ENCODE measurements at regions not wholly inside any gene's neighbourhood (a gene's known extent, or its start where the extent isn't known, plus 50 kb on each side); places are given as distances from the start of the nearest gene placed in this dataset.

DNA sequence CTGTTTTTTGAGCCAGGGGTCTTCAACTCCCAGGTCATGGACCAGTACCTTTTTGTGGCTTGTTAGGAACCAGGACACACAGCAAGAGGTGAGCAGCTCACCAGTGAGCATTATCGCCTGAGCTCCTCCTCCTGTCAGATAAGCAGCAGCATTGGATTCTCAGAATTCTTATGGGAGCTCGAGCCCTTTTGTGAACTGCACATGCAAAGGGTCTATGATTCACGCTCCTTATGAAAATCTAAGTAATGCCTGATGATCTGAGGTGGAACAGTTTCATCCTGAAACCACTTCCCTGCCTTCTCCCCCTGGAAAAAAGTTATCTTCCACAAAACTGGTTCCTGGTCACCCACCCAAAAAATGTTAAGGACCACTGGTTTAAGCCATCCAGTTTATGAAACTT is 1047.6 kb downstream of the OTOL1 start:
- intact Hi-C loops (cut with DNase I; ENCODE audit: low total_unique reads): no loop called here
- no peak overlapping the region for H3K4me3 ChIP-seq

DNA sequence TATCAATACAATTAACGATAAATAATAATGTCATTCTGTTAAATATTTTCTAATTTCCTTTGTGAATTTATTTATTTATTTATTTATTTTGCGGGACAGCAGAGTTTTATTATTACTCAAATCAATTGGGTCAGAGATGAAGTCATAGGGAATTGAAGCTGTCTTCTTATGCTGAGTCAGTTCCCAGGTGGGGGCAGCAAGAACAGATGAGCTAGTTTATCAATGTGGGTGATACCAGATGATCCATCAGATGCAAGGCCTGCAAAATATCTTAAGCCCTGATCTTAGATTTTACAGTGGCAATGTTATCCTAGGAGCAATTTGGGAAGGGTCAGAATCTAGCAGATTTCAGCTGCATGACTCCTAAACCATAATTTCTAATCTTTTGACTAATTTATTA is 1050.3 kb downstream of the OTOL1 start:
- H3K36me3 ChIP-seq: no peaks in the 10 kb centered on the region
- H3K27ac ChIP-seq: no peak overlapping the region
- 85 to 92% (median 88%) methylated on average over 2 of the region's 2 CpGs for WGBS, 5 donors

More for the DNA sequence above, 1047.6 kb downstream of the OTOL1 start:
- no peak for TF ChIP-seq POLR2AphosphoS5 (IDR thresholded peaks at IDR 0.05)
- TF ChIP-seq, protein P1, sequence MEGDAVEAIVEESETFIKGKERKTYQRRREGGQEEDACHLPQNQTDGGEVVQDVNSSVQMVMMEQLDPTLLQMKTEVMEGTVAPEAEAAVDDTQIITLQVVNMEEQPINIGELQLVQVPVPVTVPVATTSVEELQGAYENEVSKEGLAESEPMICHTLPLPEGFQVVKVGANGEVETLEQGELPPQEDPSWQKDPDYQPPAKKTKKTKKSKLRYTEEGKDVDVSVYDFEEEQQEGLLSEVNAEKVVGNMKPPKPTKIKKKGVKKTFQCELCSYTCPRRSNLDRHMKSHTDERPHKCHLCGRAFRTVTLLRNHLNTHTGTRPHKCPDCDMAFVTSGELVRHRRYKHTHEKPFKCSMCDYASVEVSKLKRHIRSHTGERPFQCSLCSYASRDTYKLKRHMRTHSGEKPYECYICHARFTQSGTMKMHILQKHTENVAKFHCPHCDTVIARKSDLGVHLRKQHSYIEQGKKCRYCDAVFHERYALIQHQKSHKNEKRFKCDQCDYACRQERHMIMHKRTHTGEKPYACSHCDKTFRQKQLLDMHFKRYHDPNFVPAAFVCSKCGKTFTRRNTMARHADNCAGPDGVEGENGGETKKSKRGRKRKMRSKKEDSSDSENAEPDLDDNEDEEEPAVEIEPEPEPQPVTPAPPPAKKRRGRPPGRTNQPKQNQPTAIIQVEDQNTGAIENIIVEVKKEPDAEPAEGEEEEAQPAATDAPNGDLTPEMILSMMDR (IDR thresholded peaks at IDR 0.05): no peak
- TF ChIP-seq POLR2A (IDR thresholded peaks at IDR 0.05): no peak
- no peak for TF ChIP-seq EP300 (IDR thresholded peaks at IDR 0.05)
- Histone ChIP-seq H3K4me1 (no peaks in the 10 kb centered on the region), H3K27me3 (no peaks in the 10 kb centered on the region), H3K36me3 (no peaks in the 10 kb centered on the region), H3K27ac (no peak overlapping the region), H3K9me3 (no peaks in the 10 kb centered on the region)
- no peak for DNase-seq
- 47 to 58% (median 53%) methylated on average over 3 of the region's 3 CpGs for WGBS, 5 donors

DNA sequence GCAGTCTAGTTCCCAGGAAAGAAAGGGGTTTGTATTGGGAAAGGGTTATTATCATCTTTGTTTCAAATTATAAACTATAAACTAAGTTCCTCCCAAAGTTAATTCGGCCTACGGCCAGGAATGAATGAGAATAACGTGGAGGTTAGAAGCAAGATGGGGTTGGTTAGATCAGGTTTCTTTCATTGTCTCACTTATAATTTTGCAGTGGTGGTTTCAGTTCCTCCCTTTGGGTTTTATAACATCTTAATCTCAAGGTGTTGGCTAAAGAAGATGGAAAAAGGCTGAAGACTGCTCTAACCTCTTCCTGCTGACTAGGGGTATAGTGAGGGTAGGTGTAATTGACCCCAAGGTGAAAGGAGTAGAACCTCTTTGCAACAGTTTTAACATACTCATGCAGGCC is 1050.7 kb downstream of the OTOL1 start:
- H3K4me3 ChIP-seq: no peak overlapping the region
- DNase-seq: no peak
- TF ChIP-seq POLR2A (IDR thresholded peaks at IDR 0.05) (no peak), EP300 (IDR thresholded peaks at IDR 0.05) (no peak), POLR2AphosphoS5 (IDR thresholded peaks at IDR 0.05) (no peak)
- TF ChIP-seq, protein P1 (IDR thresholded peaks at IDR 0.05): no peak
- H3K4me1 ChIP-seq: no peaks in the 10 kb centered on the region
- WGBS, 5 donors: 87 to 91% (median 88%) methylated on average over 3 of the region's 3 CpGs
- intact Hi-C loops (cut with DNase I; ENCODE audit: low total_unique reads): no loop called here
- H3K9me3 ChIP-seq: no peaks in the 10 kb centered on the region
- H3K27me3 ChIP-seq: no peaks in the 10 kb centered on the region
- H3K27ac ChIP-seq: no peak overlapping the region
- no peaks in the 10 kb centered on the region for H3K36me3 ChIP-seq

More for the DNA sequence above, 1050.3 kb downstream of the OTOL1 start:
- Histone ChIP-seq H3K9me3 (no peaks in the 10 kb centered on the region), H3K27me3 (no peaks in the 10 kb centered on the region), H3K4me1 (no peaks in the 10 kb centered on the region), H3K4me3 (no peak overlapping the region)
- no peak for TF ChIP-seq POLR2AphosphoS5 (IDR thresholded peaks at IDR 0.05)
- no peak for TF ChIP-seq EP300 (IDR thresholded peaks at IDR 0.05)
- intact Hi-C loops (cut with DNase I; ENCODE audit: low total_unique reads): no loop called here
- no peak for DNase-seq

DNA sequence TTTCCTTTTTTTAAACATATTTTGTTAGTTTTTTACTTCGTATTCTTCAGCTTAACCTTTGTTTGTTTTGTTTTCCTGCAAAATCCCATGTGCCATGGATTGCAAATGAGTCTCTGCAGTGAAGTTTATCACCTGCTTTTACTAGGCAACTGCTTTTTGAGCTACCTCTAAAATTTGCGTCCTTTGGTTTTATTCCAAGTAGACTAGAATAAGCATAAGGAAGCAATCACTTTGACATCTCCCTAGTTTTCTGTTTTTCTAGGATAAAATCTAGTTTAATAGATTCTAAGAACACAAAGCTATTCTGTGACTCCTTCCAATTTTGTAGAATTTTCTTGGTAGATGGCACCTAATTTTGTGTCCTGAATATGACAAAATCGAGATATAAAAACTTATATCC is 1059.2 kb downstream of the OTOL1 start:
- TF ChIP-seq EP300 (IDR thresholded peaks at IDR 0.05): no peak
- H3K27me3 ChIP-seq: no peaks in the 10 kb centered on the region
- intact Hi-C loops (cut with DNase I; ENCODE audit: low total_unique reads): no loop called here
- no peaks in the 10 kb centered on the region for H3K9me3 ChIP-seq
- DNase-seq: peak in 1 of 2 donors; percentile 8
- H3K27ac ChIP-seq: no peak overlapping the region
- no peak overlapping the region for H3K4me3 ChIP-seq
- no peaks in the 10 kb centered on the region for H3K36me3 ChIP-seq
- WGBS, 5 donors: 42 to 60% (median 58%) methylated on average over 3 of the region's 3 CpGs
- no peaks in the 10 kb centered on the region for H3K4me1 ChIP-seq

DNA sequence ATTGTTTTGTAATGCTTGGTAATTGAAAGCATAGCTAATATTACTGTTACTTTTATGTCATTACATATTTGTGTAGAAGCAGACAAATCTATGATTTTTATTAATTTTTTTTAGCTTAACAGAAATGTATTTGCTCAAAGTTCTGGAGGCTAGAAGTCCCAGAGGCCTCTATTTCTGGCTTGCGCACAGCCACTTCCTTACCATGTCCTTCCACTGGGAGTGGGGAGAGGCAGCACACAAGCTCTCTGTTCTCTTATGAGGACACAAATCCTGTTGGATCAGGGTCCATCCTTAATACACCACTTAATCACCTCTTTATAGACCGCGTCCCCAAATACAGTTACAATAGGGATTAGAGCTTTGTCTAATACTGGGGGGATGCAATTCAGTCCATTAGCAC is 1061.4 kb downstream of the OTOL1 start:
- H3K4me1 ChIP-seq: no peaks in the 10 kb centered on the region
- WGBS, 5 donors: 62 to 96% (median 76%) methylated on average over 3 of the region's 3 CpGs
- no peak for DNase-seq
- TF ChIP-seq EP300 (IDR thresholded peaks at IDR 0.05): no peak
- TF ChIP-seq POLR2A (IDR thresholded peaks at IDR 0.05): no peak
- TF ChIP-seq POLR2AphosphoS5 (IDR thresholded peaks at IDR 0.05): no peak
- TF ChIP-seq, protein P1 (IDR thresholded peaks at IDR 0.05): no peak
- no peak overlapping the region for H3K27ac ChIP-seq
- H3K9me3 ChIP-seq: no peaks in the 10 kb centered on the region
- no peaks in the 10 kb centered on the region for H3K36me3 ChIP-seq
- H3K27me3 ChIP-seq: no peaks in the 10 kb centered on the region
- intact Hi-C loops (cut with DNase I; ENCODE audit: low total_unique reads): no loop called here
- no peak overlapping the region for H3K4me3 ChIP-seq
